HG02973 (cell line): ENCODE measurements at regions not wholly inside any gene's neighbourhood (a gene's known extent, or its start where the extent isn't known, plus 50 kb on each side); places are given as distances from the start of the nearest gene placed in this dataset.
"Not testable (repeated sequence)": the region's sequence is repeated elsewhere in the genome, so short reads cannot be mapped to it uniquely, and the experiment has no call there.

Experiments used
- ATAC-seq: cut with Tn5 transposase; IDR thresholded peaks from one replicate; pipeline ENCODE4 v1.9.1; 2021; ENCODE audit warnings: moderate library complexity; ENCODE audit not compliant: unreplicated experiment

- ATAC-seq: no peak
Measured at GRCh38 chr3:34570916-34571705, 772.7 kb downstream of the PDCD6IP start.

GRCh38 chr3:34571714-34572113 is 773.3 kb downstream of the PDCD6IP start:
- ATAC-seq: no peak

GRCh38 chr3:34575776-34576175 is 777.3 kb downstream of the PDCD6IP start:
- no peak for ATAC-seq

DNA sequence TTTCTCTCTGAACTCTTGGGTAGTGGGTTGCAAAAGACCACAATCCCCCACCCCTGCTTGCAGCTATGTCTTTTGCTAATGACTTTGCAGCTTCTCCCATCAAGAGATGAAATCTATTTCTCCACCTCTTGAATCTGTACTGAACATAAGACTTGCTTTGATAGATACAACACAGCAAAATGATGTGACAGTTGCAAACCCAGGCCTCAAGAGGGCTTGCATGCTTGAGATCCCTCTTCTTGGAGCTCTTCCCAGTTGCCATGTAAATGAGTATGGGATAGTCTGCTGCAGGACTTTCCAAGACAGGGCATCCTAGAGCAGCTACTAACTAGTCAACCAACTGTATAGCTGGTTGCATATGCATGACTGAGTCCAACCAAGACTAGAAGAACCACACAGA is 783.6 kb downstream of the PDCD6IP start:
- no peak for ATAC-seq

- ATAC-seq: no peak
Measured at GRCh38 chr3:34583451-34583850, 785.0 kb downstream of the PDCD6IP start.

DNA sequence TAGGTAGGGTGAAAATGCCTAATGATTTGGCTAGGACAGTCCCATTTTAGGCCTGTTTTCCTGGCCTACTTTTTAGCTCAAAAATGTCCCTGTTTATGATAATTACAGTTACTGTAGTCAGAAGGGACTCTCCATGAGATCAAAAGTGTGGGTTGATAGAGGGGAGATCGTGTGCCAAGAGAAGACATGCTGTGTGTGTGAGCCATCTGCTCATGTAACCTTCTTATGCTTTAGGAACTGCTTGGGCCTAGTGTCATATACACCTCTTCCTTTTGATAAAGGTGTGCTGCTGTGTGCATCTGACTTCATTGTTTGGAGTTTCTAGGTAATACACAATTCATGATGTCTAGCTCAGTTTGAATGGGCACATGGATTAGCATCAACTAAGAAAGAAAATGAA is 786.5 kb downstream of the PDCD6IP start:
- ATAC-seq: no peak

DNA sequence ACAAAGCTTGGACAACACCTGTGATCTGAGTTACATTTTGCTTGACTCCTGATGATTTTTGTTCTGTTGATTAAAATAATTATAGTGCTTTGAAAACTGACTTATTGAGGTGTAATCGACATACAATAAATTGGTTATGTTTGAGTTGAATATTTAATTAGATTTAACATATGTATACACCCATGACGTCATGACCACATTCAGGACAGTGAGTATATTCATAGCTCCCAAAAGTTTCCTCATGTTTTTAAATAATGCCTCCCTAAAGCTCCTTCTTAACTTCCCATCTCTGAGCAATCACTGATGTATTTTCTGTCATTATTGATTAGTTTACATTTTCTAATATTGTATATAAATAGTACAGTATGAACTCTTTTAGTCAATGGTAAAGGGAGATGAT is 801.2 kb downstream of the PDCD6IP start:
- ATAC-seq: no peak

DNA sequence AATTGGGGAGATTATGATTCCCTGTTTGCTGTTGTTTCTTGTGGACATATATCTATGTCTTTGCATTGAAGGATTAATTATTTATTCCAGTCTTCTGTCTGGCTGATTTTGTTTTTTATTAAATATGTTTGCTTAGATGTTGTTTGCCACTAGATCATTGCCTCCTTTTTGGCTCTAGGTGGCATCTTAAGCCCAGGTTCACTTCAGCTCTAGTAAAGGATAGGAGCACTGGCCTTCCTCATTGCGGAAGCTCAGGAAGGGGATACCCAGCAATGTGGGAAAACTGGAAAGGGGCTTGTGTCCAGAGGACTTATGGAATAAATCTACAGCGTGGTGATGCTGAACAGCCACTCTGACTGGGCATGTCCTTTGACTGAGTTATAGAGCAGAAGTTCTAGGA is 821.6 kb downstream of the PDCD6IP start:
- no peak for ATAC-seq

DNA sequence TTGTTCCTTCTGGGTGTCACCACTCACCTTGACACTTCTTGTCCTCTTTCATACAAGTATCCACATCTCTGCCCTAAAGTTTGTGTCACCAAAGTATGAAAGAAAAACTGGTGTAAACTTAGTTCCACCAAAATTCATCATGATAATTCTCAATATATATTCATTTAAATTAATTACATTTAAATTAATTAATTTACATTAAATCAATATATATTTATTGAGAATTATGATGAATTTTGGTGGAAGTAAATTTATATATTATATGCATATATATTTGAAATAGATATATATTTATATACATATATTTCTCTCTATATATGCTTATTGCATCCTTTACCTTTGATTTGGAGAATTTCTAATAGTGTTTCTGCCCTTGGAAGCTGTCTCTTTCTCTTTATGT is 828.3 kb downstream of the PDCD6IP start:
- ATAC-seq: no peak

- ATAC-seq: no peak
Measured at GRCh38 chr3:34634939-34635338, 836.5 kb downstream of the PDCD6IP start.

GRCh38 chr3:34635352-34635850 is 837.0 kb downstream of the PDCD6IP start:
- ATAC-seq: no peak

DNA sequence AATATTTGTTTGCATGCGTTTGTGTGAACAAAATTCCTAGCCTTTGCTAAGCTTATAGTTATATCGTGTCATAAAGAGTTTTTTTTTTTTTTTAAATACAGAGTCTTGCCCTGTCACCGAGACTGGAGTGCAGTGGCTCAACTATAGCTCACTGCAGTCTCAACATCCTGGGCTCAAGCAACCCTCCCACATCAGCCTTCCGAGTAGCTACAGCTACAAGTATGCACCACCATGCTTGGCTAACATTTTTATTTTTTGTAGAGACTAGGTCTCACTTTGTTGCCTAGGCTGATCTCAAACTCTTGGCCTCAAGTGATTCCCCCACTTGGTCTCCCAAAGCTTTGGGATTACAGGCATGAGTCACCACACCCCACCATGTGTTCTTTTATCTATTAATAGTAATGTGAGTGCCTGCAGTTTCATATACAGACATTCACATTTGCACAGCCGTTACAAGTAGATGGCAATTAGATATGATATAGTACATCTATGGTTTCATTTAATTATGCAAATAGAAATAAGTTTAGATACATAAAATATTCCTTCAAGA is 848.6 kb downstream of the PDCD6IP start:
- ATAC-seq: no peak

DNA sequence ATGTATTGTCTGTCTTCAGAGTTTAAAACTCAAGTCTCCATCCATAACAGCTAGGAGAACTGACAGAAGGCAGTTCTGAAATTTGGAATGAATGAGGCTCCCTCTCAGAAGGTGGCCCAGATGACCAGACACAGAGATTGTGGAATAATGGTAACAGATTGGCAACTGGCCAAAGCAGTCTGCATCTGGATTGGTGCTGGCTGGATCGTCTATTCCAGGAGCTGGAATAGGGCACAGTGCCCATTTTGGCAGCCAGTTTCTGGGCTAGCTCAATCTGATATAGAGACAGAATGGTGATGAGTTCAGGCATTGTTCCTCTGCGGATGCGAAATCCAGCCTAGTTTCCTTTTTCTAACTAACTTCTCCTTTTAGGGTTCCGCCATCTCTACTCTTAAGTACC is 851.7 kb downstream of the PDCD6IP start:
- ATAC-seq: no peak

DNA sequence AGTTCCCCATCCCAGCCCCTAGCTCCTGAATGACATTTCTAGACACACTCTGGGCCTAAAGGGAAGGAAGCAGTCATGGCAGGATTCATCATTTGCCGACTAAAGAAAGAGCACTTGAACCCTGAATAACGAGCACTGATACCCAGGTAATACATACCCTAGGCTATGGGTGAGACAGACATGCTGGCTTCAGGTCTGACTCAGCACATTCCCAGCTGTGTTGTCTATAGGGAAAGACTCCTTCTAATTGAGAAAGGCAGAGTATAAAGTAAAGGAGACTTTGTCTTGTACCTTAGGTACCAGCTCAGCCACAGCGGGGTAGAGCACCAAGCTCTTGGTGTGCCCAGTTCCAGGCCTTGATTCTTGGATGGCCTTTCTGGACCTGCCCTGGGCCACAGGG is 870.5 kb downstream of the PDCD6IP start:
- no peak for ATAC-seq

DNA sequence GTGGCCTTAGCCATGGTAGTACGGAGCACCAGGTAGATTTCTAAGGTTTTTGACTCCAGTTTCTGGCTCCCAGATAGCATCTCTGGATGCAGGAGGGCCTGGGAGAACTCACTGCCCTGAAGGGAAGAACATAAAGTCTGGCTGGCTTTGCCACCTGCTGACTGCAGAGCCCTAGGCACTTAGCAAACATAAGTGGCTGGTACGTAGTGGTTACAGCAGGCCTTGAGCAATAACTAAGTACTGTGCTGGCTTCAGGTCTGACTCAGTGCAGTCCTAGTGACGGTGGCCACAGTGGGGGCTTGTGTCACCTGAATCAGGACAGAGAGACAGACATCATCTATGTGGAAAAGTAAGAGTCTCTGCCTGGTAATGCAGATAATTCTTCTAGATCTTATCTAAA is 871.1 kb downstream of the PDCD6IP start:
- no peak for ATAC-seq

- ATAC-seq: no peak
Measured at GRCh38 chr3:34675383-34676120, 877.1 kb downstream of the PDCD6IP start.

DNA sequence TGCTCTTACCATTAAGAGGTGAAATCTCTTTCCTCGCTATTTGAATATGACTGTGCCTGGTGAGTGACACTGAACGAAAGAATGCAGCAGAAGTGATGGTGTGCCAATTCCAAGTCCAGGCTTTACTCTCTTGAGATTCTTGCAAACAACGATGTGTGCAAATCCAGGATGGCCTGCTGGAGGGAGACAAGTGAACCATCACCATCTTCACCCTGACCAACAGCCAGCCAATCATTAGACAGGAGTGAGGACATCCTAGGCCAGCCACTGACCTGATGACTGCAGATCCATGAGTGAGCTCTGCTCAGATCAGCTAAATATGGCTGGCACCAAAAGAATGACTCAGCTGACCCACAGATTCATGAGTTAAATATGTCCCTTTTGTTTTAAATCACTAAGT is 878.0 kb downstream of the PDCD6IP start:
- no peak for ATAC-seq

- no peak for ATAC-seq
Measured at GRCh38 chr3:34678575-34678974, 880.1 kb downstream of the PDCD6IP start.

DNA sequence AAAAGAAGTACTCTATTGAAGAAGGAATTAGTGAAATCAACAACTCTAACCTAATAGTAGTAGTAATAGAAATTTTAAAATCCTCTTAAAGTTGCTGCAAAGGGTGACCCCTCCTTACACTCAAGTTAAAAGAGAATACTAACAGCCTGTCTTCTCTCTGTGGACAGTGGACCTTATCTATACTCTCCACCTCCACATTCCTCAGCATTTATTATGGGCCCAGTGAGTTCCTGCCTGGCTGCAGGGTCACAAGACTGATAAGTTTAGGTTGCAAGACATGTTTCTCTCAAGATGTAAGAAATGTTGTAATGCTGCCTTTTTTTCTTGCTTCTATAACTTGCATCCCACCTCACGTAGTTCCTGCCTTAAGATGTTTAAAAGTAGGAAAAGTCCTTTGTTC is 880.6 kb downstream of the PDCD6IP start:
- ATAC-seq: not testable (repeated sequence)

- no peak for ATAC-seq
Measured at GRCh38 chr3:34683851-34684250, 885.4 kb downstream of the PDCD6IP start.

GRCh38 chr3:34686541-34686940 is 888.1 kb downstream of the PDCD6IP start:
- ATAC-seq: no peak

- ATAC-seq: no peak
Measured at GRCh38 chr3:34687671-34688070, 889.2 kb downstream of the PDCD6IP start.
